Activated CD4-positive, alpha-beta T cell treated with anti-CD3 and anti-CD28 coated beads for 48 hours (primary cell): ENCODE measurements at regions not wholly inside any gene's neighbourhood (a gene's known extent, or its start where the extent isn't known, plus 50 kb on each side); places are given as distances from the start of the nearest gene placed in this dataset.
"Not testable (repeated sequence)": the region's sequence is repeated elsewhere in the genome, so short reads cannot be mapped to it uniquely, and the experiment has no call there.

ENCODE experiments used
- DNase-seq: peaks from one replicate; pipeline ENCODE4 v3.0.0-alpha.2; 2020

GRCh38 chr5:38681029-38681706, 124.7 kb upstream of the LIFR start:
- no peak for DNase-seq

GRCh38 chr5:38681966-38682365, 125.5 kb upstream of the LIFR start:
- no peak for DNase-seq

GRCh38 chr5:38686658-38687057, 130.2 kb upstream of the LIFR start:
- no peak for DNase-seq

- no peak for DNase-seq
These were observed 135.9 kb upstream of the LIFR start for GRCh38 chr5:38692346-38692745.

GRCh38 chr5:38692781-38693527, 136.5 kb upstream of the LIFR start:
- no peak for DNase-seq

GRCh38 chr5:38695021-38695958, 138.8 kb upstream of the LIFR start:
- no peak for DNase-seq

GRCh38 chr5:38697013-38697412, 140.6 kb upstream of the LIFR start:
- no peak for DNase-seq

GRCh38 chr5:38705529-38705928, 140.3 kb upstream of the OSMR start:
- DNase-seq = not testable (repeated sequence)

GRCh38 chr5:38706376-38706775, 139.4 kb upstream of the OSMR start:
- no peak for DNase-seq

GRCh38 chr5:38707352-38708210, 138.2 kb upstream of the OSMR start:
- no peak for DNase-seq

GRCh38 chr5:38709678-38710306, 136.0 kb upstream of the OSMR start:
- DNase-seq = no peak

GRCh38 chr5:38710627-38711026, 135.2 kb upstream of the OSMR start:
- no peak for DNase-seq

GRCh38 chr5:38712391-38712790, 133.4 kb upstream of the OSMR start:
- DNase-seq = no peak

- DNase-seq = no peak
These were observed 131.6 kb upstream of the OSMR start for GRCh38 chr5:38714240-38714639.

GRCh38 chr5:38714703-38715355, 131.0 kb upstream of the OSMR start:
- DNase-seq = no peak

- DNase-seq = no peak
These were observed 130.1 kb upstream of the OSMR start for GRCh38 chr5:38715696-38716095.

- no peak for DNase-seq
These were observed 129.3 kb upstream of the OSMR start for GRCh38 chr5:38716516-38716915.

- DNase-seq = no peak
These were observed 126.9 kb upstream of the OSMR start for GRCh38 chr5:38718771-38719391.

- DNase-seq = no peak
These were observed 126.4 kb upstream of the OSMR start for GRCh38 chr5:38719403-38719802.

- DNase-seq = no peak
These were observed 125.9 kb upstream of the OSMR start for GRCh38 chr5:38719916-38720315.
